Activated T-helper 2 cell treated with anti-CD3 and anti-CD28 coated beads, Interferon-gamma antibody, Interleukin-2, Interleukin-4, amounts not matched to agents 10 μg/mL and 5 μg/mL and 100 μg/mL, durations not matched to agents 14 hours and 24 hours and 36 hours (primary cell): ENCODE measurements at regions not wholly inside any gene's neighbourhood (a gene's known extent, or its start where the extent isn't known, plus 50 kb on each side); places are given as distances from the start of the nearest gene placed in this dataset.

Experiments
- DNase-seq: peaks from one replicate; pipeline ENCODE4 v3.0.0; 2021; ENCODE audit warnings: low spot score
- H3K27ac Mint-ChIP-seq: one replicate; pipeline ENCODE4 v1.8.0; 2021; ENCODE audit warnings: mixed read lengths
- H3K27me3 Mint-ChIP-seq: one replicate; pipeline ENCODE4 v1.8.0; 2021; ENCODE audit warnings: low read depth, mixed read lengths
- H3K36me3 Mint-ChIP-seq: one replicate; pipeline ENCODE4 v1.8.0; 2021; ENCODE audit warnings: low read depth, mixed read lengths
- H3K4me1 Mint-ChIP-seq: one replicate; pipeline ENCODE4 v1.8.0; 2021; ENCODE audit warnings: low read depth, mixed read lengths
- H3K4me3 Mint-ChIP-seq: one replicate; pipeline ENCODE4 v1.8.0; 2021; ENCODE audit warnings: low read depth, mild to moderate bottlenecking, moderate library complexity, mixed read lengths
- H3K9me3 Mint-ChIP-seq: one replicate; pipeline ENCODE4 v1.8.0; 2021; ENCODE audit warnings: mixed read lengths
- intact Hi-C: fragments of 100-400 bp; cut with micrococcal nuclease; formaldehyde crosslinking; loops from one replicate; pipeline ENCODE4 v1.15.1; 2023

GRCh38 chr10:78516756-78517155, 483.1 kb downstream of the RPS24 start:
- peaks cover 4% of the 10 kb centered on the region for H3K27me3 Mint-ChIP-seq
- H3K27ac Mint-ChIP-seq, result no peak overlapping the region
- H3K4me3 Mint-ChIP-seq, result no peak overlapping the region
- intact Hi-C loops, result no loop called here
- H3K9me3 Mint-ChIP-seq, result no peaks in the 10 kb centered on the region
- H3K36me3 Mint-ChIP-seq, result no peaks in the 10 kb centered on the region
- H3K4me1 Mint-ChIP-seq, result no peaks in the 10 kb centered on the region
- no peak for DNase-seq

- Mint-ChIP-seq H3K9me3 (no peaks in the 10 kb centered on the region), H3K36me3 (no peaks in the 10 kb centered on the region), H3K4me1 (no peaks in the 10 kb centered on the region), H3K27me3 (peaks cover 4% of the 10 kb centered on the region), H3K27ac (no peak overlapping the region), H3K4me3 (no peak overlapping the region)
- no peak for DNase-seq
- intact Hi-C loops, result no loop called here
Measured at GRCh38 chr10:78518224-78518623, 484.6 kb downstream of the RPS24 start.

DNA sequence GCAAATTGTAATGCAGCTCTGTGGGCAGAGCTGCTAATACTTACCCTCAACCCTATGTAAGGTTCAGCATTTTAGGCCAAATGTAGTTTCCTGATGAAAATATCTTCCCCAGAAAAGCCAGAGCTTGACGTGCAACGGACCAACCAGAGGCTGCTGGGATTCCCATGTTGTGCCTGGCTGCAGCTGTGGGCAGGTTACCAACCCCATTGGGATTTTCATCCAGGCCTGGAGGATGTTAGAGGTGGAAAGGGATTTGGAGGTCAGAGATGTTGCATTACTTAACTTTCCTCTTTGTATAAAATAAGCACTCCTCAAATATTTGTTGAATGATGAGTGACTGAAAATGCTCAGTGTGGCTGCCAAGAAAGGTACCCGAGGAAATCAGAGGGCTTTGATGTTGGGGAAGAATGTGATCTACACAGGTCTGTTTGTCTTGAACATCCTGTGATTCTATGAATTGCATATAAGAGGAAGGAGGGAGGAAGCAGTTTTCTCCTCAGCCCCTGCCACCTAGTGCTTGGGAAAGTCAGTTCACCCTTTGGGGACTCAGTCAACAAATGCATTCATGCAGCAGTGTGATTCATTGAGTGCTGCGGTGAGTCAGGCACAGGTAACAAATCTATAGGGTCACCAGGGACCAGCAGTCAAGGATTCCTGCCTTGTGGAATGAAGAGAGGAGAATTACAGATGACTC, 487.2 kb downstream of the RPS24 start:
- no peaks in the 10 kb centered on the region for H3K4me1 Mint-ChIP-seq
- no peak overlapping the region for H3K27ac Mint-ChIP-seq
- DNase-seq, result no peak

GRCh38 chr10:78523453-78523852, 489.8 kb downstream of the RPS24 start:
- H3K27ac Mint-ChIP-seq, result no peak overlapping the region
- H3K4me3 Mint-ChIP-seq, result no peak overlapping the region
- no peaks in the 10 kb centered on the region for H3K9me3 Mint-ChIP-seq
- no peak for DNase-seq
- no peaks in the 10 kb centered on the region for H3K4me1 Mint-ChIP-seq
- H3K27me3 Mint-ChIP-seq, result peaks cover 5% of the 10 kb centered on the region
- H3K36me3 Mint-ChIP-seq, result no peaks in the 10 kb centered on the region
- intact Hi-C loops, result no loop called here

More for the DNA sequence above, 487.2 kb downstream of the RPS24 start:
- H3K27me3 Mint-ChIP-seq, result peaks cover 5% of the 10 kb centered on the region
- no peaks in the 10 kb centered on the region for H3K36me3 Mint-ChIP-seq
- H3K9me3 Mint-ChIP-seq, result no peaks in the 10 kb centered on the region
- H3K4me3 Mint-ChIP-seq, result no peak overlapping the region
- intact Hi-C loops, result no loop called here

- no peaks in the 10 kb centered on the region for H3K4me1 Mint-ChIP-seq
- no peak overlapping the region for H3K27ac Mint-ChIP-seq
- intact Hi-C loops, result no loop called here
- H3K9me3 Mint-ChIP-seq, result no peaks in the 10 kb centered on the region
- no peaks in the 10 kb centered on the region for H3K36me3 Mint-ChIP-seq
- no peak overlapping the region for H3K4me3 Mint-ChIP-seq
- no peak for DNase-seq
- H3K27me3 Mint-ChIP-seq, result peaks cover 2% of the 10 kb centered on the region
Measured at GRCh38 chr10:78524342-78524741, 490.7 kb downstream of the RPS24 start.

DNA sequence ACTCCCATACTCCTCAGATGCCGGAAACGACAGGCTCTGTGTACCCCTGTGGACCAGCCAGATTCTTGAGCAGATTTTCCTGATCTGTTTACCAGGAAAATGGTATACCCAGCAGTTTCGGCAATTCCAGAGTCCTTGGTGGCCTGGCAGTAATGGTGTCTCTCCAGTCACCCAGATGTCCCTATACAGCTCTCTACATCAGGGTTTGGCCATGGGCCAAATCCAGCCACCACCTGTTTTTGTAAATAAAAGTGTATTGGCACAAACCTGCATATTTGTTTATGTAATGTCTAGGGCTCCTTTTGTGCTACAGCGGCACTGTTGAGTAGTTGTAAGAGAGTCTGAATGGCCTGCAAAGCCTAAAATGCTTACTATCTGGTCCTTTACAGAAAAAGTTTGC, 491.3 kb downstream of the RPS24 start:
- H3K27ac Mint-ChIP-seq, result no peak overlapping the region
- H3K4me1 Mint-ChIP-seq, result no peaks in the 10 kb centered on the region
- intact Hi-C loops, result no loop called here
- peaks cover 2% of the 10 kb centered on the region for H3K27me3 Mint-ChIP-seq
- DNase-seq, result no peak
- H3K4me3 Mint-ChIP-seq, result no peak overlapping the region
- H3K36me3 Mint-ChIP-seq, result no peaks in the 10 kb centered on the region
- no peaks in the 10 kb centered on the region for H3K9me3 Mint-ChIP-seq

GRCh38 chr10:78526347-78526746, 492.7 kb downstream of the RPS24 start:
- H3K27me3 Mint-ChIP-seq, result peaks cover 2% of the 10 kb centered on the region
- no peaks in the 10 kb centered on the region for H3K4me1 Mint-ChIP-seq
- no peaks in the 10 kb centered on the region for H3K36me3 Mint-ChIP-seq
- no peaks in the 10 kb centered on the region for H3K9me3 Mint-ChIP-seq
- H3K4me3 Mint-ChIP-seq, result no peak overlapping the region
- no peak overlapping the region for H3K27ac Mint-ChIP-seq
- intact Hi-C loops, result no loop called here
- no peak for DNase-seq

DNA sequence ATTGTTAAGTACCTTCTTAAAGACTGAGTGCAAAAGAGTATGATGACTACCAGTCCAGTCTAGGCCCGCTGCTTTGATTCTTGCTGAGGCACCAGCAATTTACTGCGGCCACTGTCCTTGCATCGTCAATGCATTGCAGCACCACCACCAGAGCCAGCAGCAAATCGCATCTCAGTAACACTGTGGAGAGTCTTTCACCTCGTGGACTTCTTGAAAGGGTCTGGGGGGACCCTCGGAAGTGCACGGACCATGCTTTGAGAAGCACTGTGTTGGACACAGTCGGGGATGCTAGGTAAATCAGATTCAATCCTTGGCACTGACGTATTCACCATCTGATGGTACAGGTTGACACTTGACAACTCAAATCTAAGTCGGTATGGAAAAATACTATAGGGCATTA, 493.6 kb downstream of the RPS24 start:
- intact Hi-C loops, result no loop called here
- no peak overlapping the region for H3K27ac Mint-ChIP-seq
- no peaks in the 10 kb centered on the region for H3K36me3 Mint-ChIP-seq
- H3K4me3 Mint-ChIP-seq, result no peak overlapping the region
- peaks cover 2% of the 10 kb centered on the region for H3K27me3 Mint-ChIP-seq
- no peak for DNase-seq
- no peaks in the 10 kb centered on the region for H3K9me3 Mint-ChIP-seq
- H3K4me1 Mint-ChIP-seq, result no peaks in the 10 kb centered on the region

DNA sequence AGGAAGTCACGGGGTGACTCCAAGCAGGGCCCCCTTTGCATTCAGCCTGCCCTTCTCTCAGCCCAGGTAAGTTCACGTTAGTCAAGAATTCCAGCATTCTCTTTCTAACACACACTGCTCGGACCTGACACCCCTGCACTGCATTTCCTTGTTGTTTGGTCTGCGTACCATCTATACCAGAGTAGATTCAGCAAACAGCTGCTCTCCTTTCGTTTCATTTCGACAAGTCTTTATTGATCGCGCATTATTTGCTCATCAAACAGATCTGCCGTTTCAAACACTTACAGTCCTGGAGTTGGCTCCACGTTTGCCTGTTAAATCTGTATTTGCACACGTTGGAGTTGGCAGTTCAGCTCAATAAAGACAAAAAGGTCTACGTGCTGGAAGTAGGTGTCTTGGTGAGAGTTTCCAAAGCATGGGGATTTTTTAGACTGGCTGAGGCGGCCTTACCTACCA, 495.1 kb downstream of the RPS24 start:
- H3K36me3 Mint-ChIP-seq, result no peaks in the 10 kb centered on the region
- H3K9me3 Mint-ChIP-seq, result no peaks in the 10 kb centered on the region
- peaks cover 2% of the 10 kb centered on the region for H3K4me1 Mint-ChIP-seq
- H3K27me3 Mint-ChIP-seq, result no peaks in the 10 kb centered on the region
- H3K27ac Mint-ChIP-seq, result no peak overlapping the region
- intact Hi-C loops, result no loop called here
- no peak overlapping the region for H3K4me3 Mint-ChIP-seq
- no peak for DNase-seq

GRCh38 chr10:78529262-78529661, 495.6 kb downstream of the RPS24 start:
- H3K4me1 Mint-ChIP-seq, result peaks cover 2% of the 10 kb centered on the region
- intact Hi-C loops, result no loop called here
- H3K27me3 Mint-ChIP-seq, result no peaks in the 10 kb centered on the region
- no peaks in the 10 kb centered on the region for H3K36me3 Mint-ChIP-seq
- no peak overlapping the region for H3K4me3 Mint-ChIP-seq
- DNase-seq, result no peak
- H3K27ac Mint-ChIP-seq, result no peak overlapping the region
- no peaks in the 10 kb centered on the region for H3K9me3 Mint-ChIP-seq

DNA sequence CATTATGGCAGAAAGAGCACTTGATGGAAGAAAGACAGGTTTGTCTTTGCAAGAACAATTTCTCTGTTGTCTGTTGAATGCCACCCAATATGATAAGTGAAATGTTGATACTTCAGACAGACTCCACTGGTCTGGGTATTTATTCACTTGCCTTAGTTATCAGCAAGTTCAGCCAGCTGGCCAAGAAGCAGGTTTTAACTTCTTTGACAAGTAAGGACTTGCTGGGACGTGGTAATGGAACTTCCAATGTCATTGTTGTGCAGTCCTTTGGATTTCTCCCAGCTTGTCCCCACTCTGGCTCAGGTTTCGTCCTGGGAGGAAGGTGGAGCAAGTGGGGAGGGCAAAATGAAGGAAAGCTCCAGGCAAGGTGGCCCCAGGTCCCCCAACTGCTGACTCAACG, 497.4 kb downstream of the RPS24 start:
- H3K27ac Mint-ChIP-seq, result no peak overlapping the region
- no peak overlapping the region for H3K4me3 Mint-ChIP-seq
- intact Hi-C loops, result no loop called here
- no peaks in the 10 kb centered on the region for H3K9me3 Mint-ChIP-seq
- peaks cover 2% of the 10 kb centered on the region for H3K4me1 Mint-ChIP-seq
- no peak for DNase-seq
- H3K36me3 Mint-ChIP-seq, result no peaks in the 10 kb centered on the region
- no peaks in the 10 kb centered on the region for H3K27me3 Mint-ChIP-seq

DNA sequence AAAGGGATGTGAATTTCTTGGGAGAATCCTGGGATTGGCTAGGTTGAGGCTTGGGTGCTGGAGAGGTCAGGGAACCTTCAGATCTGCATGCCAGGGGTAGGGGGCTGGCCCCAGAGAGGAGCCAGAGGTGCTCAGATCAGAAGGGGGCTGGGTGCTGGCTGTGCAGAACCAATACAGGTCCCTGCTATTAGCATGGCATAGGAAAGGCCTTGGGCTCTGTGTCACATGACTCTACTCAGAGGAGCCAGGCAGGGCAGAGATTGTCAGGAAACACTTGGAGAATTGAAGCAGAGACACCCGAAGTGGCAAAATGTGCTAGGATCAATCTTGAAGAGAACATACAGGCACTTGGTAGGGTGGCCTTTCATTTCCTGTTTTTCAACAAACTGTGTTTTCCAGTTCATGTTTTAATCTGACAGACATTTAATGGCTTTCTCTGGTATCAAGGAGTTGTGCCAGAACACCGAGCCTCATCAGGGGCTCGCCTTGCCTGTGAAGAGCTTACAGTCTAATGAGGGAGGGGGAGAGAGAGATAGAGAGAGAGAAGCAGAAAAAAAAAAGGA, 498.9 kb downstream of the RPS24 start:
- Mint-ChIP-seq H3K9me3 (no peaks in the 10 kb centered on the region), H3K36me3 (no peaks in the 10 kb centered on the region), H3K4me3 (no peak overlapping the region), H3K27me3 (no peaks in the 10 kb centered on the region), H3K4me1 (peaks cover 2% of the 10 kb centered on the region), H3K27ac (no peak overlapping the region)
- intact Hi-C loops, result no loop called here
- DNase-seq, result no peak

DNA sequence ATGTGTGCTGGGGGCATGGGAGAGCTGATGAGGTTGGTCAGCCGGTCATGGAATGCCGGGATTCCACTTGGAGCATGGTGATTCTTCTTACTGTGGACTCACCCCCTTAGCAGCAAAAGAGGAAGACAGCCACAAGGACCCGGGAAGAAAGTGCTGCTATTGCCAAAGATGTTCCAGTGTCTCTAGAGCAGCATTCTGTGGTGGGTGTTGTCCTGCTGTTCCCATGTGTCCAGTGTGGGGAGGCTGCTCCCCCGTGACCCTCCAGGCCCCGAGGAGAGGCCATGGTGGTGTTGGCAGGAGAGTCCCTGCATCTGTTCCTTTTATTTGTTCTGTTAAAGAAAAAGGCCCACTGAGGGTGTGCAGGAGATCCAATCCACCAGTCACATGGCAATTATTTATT, 499.4 kb downstream of the RPS24 start:
- Mint-ChIP-seq H3K27me3 (no peaks in the 10 kb centered on the region), H3K9me3 (no peaks in the 10 kb centered on the region), H3K27ac (no peak overlapping the region), H3K4me1 (peaks cover 2% of the 10 kb centered on the region), H3K4me3 (no peak overlapping the region), H3K36me3 (no peaks in the 10 kb centered on the region)
- DNase-seq, result no peak
- intact Hi-C loops, result no loop called here
